Stimulated activated naive CD4-positive, alpha-beta T cell (primary cell): ENCODE measurements at regions not wholly inside any gene's neighbourhood (a gene's known extent, or its start where the extent isn't known, plus 50 kb on each side); places are given as distances from the start of the nearest gene placed in this dataset.

ENCODE experiments used
- DNase-seq, 6 experiments: peaks; one replicate each; lab custom pipeline; 2025; lab: John Stamatoyannopoulos, UW

DNA sequence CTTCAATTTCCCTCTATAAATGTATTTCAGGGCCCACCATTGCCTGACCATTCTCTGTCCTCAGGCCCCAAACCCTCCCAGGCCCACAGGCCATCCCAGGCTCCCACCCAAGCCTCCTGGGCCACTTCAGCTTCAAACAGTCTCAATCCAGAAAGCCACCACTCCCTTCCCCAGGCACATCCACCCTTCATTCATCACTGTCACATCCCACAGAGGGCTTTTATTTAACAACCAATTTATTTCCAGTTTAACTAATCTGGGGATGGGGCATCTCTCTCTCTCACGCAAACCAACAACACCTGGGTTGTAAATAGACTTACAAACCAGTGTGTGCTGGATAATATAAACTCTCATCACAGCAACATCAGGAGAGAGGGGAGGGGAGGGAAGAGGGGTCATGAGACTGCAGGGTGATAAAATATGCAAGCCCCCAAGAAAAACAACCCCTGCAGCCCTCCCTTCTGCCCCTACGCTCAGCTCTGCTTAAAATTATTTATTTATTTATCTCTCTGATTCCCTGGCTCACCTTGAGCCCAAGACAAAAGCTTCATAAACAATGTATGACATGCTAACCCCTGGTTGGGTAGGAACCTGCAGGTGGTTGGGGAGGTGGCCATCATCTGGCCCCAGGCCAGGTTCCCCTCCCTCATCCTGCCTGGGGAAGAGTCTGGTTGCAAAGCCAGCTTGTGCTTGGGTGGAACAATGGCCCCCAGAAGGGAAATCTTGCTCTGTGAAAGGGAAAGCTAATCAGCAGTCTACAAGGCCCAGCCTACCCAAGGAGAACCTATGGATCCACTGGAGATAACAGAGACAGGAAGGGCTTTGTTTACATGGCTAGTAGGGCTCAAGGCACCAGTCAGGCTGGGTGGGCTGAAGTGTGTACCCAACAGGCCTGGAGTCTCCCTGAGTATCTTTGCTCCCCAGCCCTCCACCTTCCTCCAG, 359.2 kb downstream of the BUD13 start:
- no peak for DNase-seq

DNA sequence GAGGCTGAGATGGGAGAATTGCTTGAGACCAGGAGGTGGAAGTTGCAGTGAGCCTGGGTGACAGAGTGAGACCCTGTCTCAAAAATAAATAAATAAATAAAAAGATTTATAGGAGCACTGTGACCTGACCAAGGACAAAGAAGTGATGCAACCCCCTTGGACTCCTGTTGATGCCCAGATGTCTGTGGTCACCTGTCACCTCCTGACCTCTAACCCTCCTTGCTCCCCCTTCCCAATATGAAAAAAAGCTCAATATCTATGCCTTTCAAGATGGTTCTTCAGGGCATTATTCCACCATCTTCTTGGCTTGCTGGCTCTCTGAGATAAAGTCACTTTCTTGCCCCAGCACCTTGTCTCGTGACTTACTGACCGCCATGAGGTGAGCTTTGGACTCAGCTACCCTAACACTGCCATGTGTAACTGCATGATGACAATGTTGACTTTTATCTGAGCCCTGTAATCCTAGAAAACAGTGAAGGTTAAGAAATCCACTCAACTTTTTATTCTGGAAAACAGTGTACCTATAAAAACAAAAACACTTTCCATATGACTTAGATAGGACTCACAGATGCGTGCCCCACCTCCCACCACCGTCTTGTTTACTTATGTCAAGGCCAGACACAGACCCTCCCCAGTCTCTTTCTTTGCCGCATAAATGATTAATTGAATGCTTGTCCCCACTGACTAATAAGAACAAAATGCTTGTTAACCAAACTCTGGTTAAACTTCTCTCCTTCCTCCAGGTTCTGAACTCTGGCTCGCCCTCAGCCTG, 360.5 kb downstream of the BUD13 start:
- no peak for DNase-seq

DNA sequence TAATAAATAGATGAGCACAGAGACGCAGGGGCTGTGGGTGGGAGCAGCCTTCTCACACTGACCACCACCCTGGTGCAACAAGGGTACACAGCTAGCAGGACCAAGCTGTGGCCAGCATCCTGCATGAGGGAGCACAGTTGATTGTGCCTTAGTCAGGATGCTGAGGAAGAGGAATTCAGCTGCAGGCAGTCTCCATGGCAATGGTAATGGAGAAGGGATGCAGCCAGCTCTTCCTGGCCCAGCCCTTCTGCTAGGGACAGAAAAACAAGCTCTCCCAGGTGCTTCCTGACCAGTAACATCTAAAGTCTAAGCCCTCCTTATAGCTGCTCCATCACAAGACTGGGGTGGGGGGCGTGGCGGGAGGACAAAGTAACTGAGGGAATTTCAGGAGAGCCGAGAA, 363.5 kb downstream of the BUD13 start:
- DNase-seq, result no peak

DNA sequence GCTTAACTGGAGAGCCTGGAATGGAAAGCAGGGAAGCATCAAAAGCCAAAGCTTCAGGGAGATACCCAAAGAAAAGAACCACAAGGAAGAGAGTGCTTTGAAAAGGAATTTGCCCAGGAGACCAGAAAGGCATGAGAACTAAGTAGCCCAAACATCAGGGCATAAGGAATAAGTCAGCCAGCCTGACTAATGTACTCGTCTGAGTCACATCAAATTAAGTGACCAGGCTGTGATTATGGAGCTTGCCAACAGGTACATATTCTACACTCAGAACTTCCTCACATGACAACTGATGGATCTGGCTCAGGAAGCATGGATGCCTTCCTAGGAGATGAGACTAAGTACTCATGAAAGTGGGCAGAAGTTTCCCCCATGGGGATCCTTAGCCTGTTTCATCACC, 366.7 kb downstream of the BUD13 start:
- no peak for DNase-seq

- no peak for DNase-seq
Measured at GRCh38 chr11:116404462-116404798, 368.4 kb downstream of the BUD13 start.

GRCh38 chr11:116403794-116404461, 368.9 kb downstream of the BUD13 start:
- DNase-seq, result no peak

- DNase-seq, result no peak
Measured at GRCh38 chr11:116400081-116400480, 372.7 kb downstream of the BUD13 start.

DNA sequence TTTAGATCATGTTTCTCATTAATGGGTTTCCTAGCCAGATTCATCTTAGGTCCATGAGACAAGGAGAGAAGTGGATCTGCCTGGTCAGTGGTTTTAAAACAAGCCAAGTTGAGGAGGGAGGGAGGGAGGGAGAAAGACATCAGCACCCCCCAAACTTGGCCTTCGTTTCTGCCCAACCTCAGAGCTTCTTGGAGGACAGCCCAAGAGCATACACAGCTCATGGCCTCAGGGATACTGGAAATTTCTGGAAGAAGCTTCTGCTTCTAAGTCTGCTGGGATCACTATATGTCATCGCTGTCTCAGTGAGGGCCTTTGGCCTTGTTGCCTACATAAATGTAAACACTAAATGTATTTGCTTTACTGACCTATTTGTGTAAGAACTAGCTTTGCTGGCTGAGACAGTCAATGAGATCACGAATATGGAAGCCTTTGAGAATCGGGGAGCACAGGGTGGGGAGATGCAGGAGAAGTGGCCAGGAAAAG, 375.1 kb downstream of the BUD13 start:
- no peak for DNase-seq

DNA sequence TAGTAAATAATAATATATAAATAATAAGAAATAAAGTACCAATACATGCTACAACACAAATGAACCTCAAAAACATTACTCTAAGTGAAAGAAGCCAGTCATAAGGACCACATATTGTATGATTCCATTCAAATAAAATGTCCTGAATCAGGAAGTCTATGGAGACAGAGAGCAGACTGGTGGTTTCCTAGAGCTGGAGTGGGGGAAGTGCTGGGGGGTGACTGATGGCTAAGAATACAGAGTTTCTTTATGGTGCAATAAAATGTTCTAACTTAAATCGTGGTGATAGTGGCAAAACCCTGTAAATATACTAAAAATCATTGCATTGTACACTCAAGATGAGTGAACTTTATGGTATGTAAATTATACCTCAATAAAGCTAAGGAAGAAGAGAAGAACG, 376.5 kb downstream of the BUD13 start:
- no peak for DNase-seq

GRCh38 chr11:116394022-116394421, 378.8 kb downstream of the BUD13 start:
- no peak for DNase-seq

DNA sequence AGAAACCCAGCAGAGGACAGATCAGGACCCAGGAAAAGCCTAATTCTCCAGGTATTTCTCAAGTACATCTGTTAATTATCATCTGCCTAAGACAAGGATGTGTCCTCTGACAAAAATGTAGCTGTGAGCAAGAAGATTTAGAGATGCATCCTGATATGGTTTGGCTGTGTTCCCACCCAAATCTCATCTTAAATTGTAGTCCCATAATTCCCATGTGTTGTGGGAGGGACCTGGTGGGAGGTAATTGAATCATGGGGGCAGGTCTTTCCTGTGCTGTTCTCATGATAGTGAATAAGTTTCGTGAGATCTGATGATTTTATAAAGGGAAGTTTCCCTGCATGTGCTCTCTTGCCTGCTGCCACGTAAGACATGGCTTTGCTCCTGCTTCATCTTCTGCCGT, 381.8 kb downstream of the BUD13 start:
- no peak for DNase-seq

DNA sequence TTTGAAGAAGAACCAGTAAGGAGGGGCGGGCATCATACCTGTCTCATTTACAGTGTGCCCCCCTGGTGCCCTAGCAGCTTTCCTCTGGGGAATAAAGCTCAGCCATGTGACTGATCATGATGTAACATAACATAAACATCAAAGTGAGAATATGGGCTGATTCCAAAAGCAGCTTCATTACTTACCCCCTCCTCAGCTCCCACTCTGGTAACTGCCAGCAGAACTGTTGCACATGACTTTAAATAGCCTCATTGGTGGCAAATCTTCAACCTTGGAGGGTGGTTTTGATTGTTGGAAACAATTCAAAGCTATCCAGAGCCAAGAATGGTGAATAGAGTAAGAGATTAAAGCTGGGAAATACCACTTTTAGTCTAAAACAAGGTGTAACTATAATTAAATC, 384.6 kb downstream of the BUD13 start:
- no peak for DNase-seq

GRCh38 chr11:116387641-116388040, 385.1 kb downstream of the BUD13 start:
- no peak for DNase-seq

- no peak for DNase-seq
Measured at GRCh38 chr11:116386118-116386699, 386.6 kb downstream of the BUD13 start.

GRCh38 chr11:116384876-116385275, 387.9 kb downstream of the BUD13 start:
- no peak for DNase-seq

GRCh38 chr11:116384407-116384806, 388.4 kb downstream of the BUD13 start:
- no peak for DNase-seq

DNA sequence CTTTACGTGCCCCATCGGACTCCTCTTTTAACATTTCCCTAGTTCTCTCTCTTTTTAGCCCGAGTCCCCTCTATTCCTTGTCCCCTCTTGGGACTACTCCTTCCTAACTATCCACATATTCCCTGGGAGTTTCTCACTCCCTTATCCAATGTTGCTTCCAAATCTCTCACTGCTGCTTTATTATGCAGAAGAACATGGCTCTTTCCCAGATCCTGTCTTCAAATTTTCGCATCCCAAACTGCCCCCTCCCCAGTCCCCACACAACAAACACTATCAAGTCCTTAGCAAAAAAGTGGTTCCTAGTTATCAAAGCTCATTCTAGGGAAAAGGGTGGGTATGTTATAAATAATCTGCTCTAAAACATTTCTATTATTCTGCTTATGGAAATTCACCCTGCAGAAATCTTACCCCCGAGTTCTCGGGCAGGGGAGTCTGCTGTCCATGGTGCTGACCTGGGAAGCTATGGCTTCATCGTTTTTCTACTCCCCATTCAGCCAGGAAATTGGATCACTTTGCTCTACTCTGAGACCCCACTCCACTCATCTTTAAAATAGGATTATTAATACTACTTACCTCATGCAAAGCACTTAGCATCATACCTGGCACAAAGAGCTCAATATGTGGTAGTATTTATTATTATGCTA, 393.5 kb downstream of the BUD13 start:
- no peak for DNase-seq

- no peak for DNase-seq
Measured at GRCh38 chr11:116376547-116376946, 396.2 kb downstream of the BUD13 start.

DNA sequence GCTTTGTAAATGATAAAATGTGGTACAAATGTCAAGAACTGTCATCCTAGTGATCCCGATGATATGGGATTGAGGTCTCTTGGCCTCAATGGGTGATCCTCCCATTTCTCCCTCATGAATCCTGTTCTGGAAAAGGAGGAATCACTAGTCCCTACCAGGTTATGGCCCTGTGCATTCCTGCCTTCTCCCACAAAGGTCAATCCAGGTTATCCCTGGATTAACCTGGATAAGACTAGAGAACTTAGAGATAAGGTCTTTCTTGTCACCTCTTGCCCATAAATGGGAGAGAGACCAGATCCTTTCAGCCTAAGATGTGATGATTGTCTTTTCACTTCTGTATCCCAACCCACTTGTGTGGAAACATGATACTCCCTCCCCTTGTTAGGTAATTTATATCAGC, 396.7 kb downstream of the BUD13 start:
- DNase-seq, result no peak

GRCh38 chr11:116375221-116375620, 397.6 kb downstream of the BUD13 start:
- DNase-seq, result no peak

DNA sequence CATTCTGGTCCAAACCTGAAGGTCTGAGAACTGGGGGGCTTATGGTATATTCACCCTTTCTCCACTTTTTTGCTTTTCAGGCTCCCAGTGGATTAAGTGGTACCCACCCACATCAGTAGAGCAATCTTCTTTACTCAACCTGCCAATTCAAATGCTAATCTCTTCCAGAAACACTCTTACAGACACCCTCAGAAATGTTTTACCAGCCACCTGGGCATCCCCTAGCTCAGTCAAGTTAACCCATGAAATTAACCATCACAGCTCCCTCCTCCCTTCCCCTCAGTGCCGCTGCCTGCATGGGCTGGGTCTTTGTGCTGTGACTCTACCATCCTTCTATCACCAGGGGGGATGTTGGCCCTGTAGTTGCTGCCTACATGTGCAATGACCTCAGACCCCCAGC, 398.7 kb downstream of the BUD13 start:
- no peak for DNase-seq
